VCaP (cell line): ENCODE measurements at regions not wholly inside any gene's neighbourhood (a gene's known extent, or its start where the extent isn't known, plus 50 kb on each side); places are given as distances from the start of the nearest gene placed in this dataset.

Experiments used
- H3K27ac ChIP-seq: fragments of 450-650 bp; 2 replicates; pipeline ENCODE4 v1.5.1; 2017
- CTCF ChIP-seq: fragments of 450-650 bp; conservative IDR thresholded peaks from 2 replicates; pipeline ENCODE4 v1.5.1; 2017; ENCODE audit warnings: mild to moderate bottlenecking, moderate library complexity

DNA sequence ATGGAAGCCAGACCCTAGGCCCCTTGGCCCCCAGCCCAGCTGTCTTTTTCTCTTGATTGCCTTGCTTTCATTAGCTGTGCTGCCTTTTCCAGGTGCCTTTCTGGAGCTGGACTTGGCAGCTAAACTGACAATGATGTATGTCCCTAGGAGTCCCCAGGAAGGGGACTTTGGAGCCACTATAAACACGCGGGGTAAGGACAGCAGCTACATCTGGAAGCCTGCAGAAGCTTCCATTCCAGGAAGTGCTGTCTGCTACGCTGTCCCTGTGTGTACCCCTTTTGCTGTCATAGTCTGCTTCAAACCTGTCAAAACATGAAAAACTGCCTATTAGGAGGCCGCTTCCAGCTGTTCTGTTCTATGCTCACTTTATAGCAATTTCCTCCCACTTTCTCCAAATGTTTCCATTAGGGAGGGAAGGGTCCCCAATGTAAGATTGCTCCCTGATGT, 153.3 kb upstream of the RAG2 start:
- H3K27ac ChIP-seq: no peak overlapping the region
- no peak for TF ChIP-seq CTCF

DNA sequence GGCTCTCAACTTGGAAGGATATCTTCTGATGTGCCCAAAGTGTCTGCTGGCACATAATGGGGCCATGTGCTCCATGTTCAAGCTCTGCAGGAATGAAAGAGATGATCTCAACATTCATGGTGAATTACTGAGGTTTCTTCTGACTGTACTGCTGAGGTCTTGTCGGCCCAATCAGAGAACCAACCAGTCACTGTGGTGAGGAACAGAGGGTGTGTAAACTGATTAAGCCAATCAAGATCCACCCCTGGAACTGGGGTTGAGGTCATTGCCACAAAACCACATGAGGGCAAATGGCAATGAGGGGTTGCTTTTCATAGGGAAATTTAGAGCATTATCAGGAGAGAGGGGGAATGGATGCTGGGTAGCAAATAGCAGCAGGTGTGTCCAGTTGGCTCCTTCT, 152.3 kb upstream of the RAG2 start:
- no peak overlapping the region for H3K27ac ChIP-seq
- TF ChIP-seq CTCF: no peak

DNA sequence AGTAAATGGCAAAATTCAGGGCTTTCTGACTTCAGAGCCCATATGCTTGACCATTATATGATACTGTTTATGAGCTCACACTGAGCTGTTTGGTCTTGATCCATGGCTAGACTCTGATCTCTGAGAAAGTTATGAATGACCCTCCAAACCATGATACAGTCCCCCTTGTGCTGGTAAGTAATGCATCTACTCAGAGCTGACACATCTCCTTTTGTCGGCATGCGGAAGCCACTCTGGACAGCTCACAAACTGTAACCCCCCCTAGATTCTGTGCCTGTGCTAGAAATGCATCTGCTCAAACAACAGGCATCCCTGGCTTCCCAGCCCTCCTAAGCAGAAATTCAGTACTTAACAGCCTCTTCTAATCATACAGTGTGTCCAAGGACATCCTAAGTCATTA, 150.8 kb upstream of the RAG2 start:
- H3K27ac ChIP-seq: no peak overlapping the region
- no peak for TF ChIP-seq CTCF

DNA sequence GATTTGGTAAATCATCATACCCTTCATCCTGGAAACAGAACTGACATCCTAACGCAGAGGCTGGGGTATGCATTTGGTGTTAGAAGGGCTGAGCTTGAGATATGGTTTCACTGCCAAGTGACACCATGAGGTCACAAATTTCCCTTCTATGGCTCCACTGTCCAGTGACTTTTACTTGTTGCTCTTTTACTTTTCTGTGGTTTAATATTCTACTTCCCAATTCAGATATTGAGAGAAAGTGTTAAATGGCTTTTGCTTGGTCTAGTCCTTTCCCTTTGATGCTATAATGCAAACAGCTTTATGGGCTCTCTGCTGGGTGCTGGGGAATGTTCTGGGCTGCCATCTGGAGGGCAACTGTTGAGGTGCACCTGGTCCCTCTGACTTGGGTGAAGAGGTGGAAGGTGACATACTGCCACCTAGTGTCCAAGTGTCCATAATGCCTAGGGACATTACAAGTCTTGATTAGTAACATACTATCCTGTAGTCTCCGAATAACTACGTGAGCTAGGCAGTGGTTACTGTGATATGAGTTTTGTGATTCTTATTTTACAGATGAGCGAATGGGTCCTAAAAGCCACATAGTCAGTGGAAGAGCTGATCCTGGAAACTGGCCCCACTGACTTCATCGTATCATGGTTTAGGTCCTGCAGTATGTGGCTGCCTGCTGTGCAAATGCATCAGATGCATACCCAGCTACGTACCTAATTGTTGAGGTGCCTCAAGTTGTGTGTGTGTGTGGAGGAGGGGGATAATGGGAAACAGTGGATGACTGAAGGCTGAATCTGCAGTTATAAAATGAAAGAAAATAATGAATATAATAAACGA, 149.1 kb upstream of the RAG2 start:
- peak; percentile 99 for TF ChIP-seq CTCF
- H3K27ac ChIP-seq: no peak overlapping the region

GRCh38 chr11:36744375-36745168, 146.5 kb upstream of the RAG2 start:
- no peak overlapping the region for H3K27ac ChIP-seq
- peak; percentile 76 for TF ChIP-seq CTCF

DNA sequence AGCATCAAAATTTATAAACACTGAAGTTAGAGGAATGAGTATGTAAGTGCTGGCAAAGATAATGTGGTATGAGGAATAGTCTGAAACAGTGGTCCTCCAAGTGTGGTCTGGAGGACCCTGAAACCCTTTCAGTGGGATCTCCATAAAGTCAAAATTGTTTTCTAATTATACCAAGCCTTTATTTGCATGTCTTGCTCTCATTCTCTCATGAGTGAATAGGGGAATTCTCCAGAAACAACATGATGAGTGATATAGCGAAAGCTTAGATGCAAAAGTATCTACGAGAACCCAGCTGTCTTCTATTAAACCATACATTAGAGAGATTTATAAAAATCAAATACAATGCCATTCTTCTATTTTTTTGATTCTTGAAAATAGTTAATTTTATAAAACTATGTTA, 145.0 kb upstream of the RAG2 start:
- H3K27ac ChIP-seq: no peak overlapping the region
- TF ChIP-seq CTCF: no peak

GRCh38 chr11:36741515-36741914, 143.5 kb upstream of the RAG2 start:
- no peak for TF ChIP-seq CTCF
- H3K27ac ChIP-seq: no peak overlapping the region
